HepG2 (cell line): ENCODE measurements at regions not wholly inside any gene's neighbourhood (a gene's known extent, or its start where the extent isn't known, plus 50 kb on each side); places are given as distances from the start of the nearest gene placed in this dataset.
"Not testable (repeated sequence)": the region's sequence is repeated elsewhere in the genome, so short reads cannot be mapped to it uniquely, and the experiment has no call there.

Experiments
- BRCA1 ChIP-seq: sonication (generic); formaldehyde crosslinking; IDR thresholded peaks from 2 replicates; pipeline ENCODE4 v1.4.0; 2020; ENCODE audit warnings: missing genetic modification reagents
- CHD4 ChIP-seq: fragments of 200-600 bp; sonication (generic); IDR thresholded peaks from 2 replicates; pipeline ENCODE4 v1.7.0; 2017; ENCODE audit warnings: mild to moderate bottlenecking, low read length, borderline replicate concordance
- FOXA1 ChIP-seq, 2 experiments: fragments of 450-650 bp in 1 of 2; sonication (generic) in 1 of 2; formaldehyde crosslinking in 1 of 2; IDR thresholded peaks; 2 replicates each; pipeline versions ENCODE4 v1.4.0 to v1.6.1; 2016 to 2020; ENCODE audit warnings: missing genetic modification reagents in 1 of 2
- NR1H2 ChIP-seq: sonication (generic); formaldehyde crosslinking; IDR thresholded peaks from 2 replicates; pipeline ENCODE4 v1.8.1; 2022; ENCODE audit warnings: low read depth, missing genetic modification reagents, borderline replicate concordance
- NR2F6 ChIP-seq, 2 experiments: IDR thresholded peaks; 2 replicates each; pipeline ENCODE4 v1.6.1; 2016; ENCODE audit warnings: antibody characterized with exemption in 1 of 2, mild to moderate bottlenecking in 1 of 2
- SATB2 ChIP-seq: sonication (generic); formaldehyde crosslinking; IDR thresholded peaks from 2 replicates; pipeline ENCODE4 v1.5.0; 2020; ENCODE audit warnings: missing genetic modification reagents
- ZNF274 ChIP-seq: sonication (generic); formaldehyde crosslinking; IDR thresholded peaks from 2 replicates; pipeline ENCODE4 v1.5.1; 2020; ENCODE audit warnings: mild to moderate bottlenecking, missing genetic modification reagents
- ZSCAN12 ChIP-seq: sonication (generic); formaldehyde crosslinking; IDR thresholded peaks from 2 replicates; pipeline ENCODE4 v1.9.0; 2021; ENCODE audit warnings: mild to moderate bottlenecking, missing genetic modification reagents
- TF ChIP-seq, protein P1 (sequence below): sonication (generic); formaldehyde crosslinking; IDR thresholded peaks from 2 replicates; pipeline ENCODE4 v1.4.0; 2020; ENCODE audit warnings: mild to moderate bottlenecking, missing genetic modification reagents, borderline replicate concordance
- TF ChIP-seq, protein P2 (sequence below): IDR thresholded peaks from 2 replicates; pipeline ENCODE4 v1.6.1; 2016; ENCODE audit warnings: missing compliant biosample characterization, missing genetic modification reagents, borderline replicate concordance

DNA sequence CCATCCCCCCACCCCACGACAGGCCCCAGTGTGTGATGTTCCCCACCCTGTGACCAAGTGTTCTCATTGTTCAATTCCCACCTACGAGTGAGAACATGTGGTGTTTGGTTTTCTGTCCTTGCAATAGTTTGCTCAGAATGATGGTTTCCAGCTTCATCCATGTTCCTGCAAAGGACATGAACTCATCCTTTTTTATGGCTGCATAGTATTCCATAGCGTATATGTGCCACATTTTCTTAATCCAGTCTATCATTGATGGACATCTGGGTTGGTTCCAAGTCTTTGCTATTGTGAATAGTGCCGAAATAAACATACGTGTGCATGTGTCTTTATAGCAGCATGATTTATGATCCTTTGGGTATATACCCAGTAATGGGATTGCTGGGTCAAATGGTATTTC, 132.5 kb downstream of the EBLN2 start:
- not testable (repeated sequence) for TF ChIP-seq ZNF274 (CRISPR knock-in tag); NR1H2 (CRISPR knock-in tag); FOXA1 (IDR thresholded peaks at IDR 0.05); FOXA1 (CRISPR knock-in tag; IDR thresholded peaks at IDR 0.05); SATB2 (CRISPR knock-in tag); ZSCAN12 (CRISPR knock-in tag); BRCA1; NR2F6 (IDR thresholded peaks at IDR 0.05); NR2F6 (CRISPR knock-in tag; IDR thresholded peaks at IDR 0.05); CHD4
- TF ChIP-seq, protein P1, sequence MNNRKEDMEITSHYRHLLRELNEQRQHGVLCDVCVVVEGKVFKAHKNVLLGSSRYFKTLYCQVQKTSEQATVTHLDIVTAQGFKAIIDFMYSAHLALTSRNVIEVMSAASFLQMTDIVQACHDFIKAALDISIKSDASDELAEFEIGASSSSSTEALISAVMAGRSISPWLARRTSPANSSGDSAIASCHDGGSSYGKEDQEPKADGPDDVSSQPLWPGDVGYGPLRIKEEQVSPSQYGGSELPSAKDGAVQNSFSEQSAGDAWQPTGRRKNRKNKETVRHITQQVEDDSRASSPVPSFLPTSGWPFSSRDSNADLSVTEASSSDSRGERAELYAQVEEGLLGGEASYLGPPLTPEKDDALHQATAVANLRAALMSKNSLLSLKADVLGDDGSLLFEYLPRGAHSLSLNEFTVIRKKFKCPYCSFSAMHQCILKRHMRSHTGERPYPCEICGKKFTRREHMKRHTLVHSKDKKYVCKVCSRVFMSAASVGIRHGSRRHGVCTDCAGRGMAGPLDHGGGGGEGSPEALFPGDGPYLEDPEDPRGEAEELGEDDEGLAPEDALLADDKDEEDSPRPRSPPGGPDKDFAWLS (CRISPR knock-in tag) = not testable (repeated sequence)
- TF ChIP-seq, protein P2, sequence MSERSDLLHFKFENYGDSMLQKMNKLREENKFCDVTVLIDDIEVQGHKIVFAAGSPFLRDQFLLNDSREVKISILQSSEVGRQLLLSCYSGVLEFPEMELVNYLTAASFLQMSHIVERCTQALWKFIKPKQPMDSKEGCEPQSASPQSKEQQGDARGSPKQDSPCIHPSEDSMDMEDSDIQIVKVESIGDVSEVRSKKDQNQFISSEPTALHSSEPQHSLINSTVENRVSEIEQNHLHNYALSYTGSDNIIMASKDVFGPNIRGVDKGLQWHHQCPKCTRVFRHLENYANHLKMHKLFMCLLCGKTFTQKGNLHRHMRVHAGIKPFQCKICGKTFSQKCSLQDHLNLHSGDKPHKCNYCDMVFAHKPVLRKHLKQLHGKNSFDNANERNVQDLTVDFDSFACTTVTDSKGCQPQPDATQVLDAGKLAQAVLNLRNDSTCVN (CRISPR knock-in tag) = not testable (repeated sequence)
